SKM-1 (cell line): ENCODE measurements at regions not wholly inside any gene's neighbourhood (a gene's known extent, or its start where the extent isn't known, plus 50 kb on each side); places are given as distances from the start of the nearest gene placed in this dataset.

ENCODE experiments used
- DNase-seq: peaks from one replicate; lab custom pipeline; 2025; ENCODE audit not compliant: unreplicated experiment; lab: John Stamatoyannopoulos, UW

DNA sequence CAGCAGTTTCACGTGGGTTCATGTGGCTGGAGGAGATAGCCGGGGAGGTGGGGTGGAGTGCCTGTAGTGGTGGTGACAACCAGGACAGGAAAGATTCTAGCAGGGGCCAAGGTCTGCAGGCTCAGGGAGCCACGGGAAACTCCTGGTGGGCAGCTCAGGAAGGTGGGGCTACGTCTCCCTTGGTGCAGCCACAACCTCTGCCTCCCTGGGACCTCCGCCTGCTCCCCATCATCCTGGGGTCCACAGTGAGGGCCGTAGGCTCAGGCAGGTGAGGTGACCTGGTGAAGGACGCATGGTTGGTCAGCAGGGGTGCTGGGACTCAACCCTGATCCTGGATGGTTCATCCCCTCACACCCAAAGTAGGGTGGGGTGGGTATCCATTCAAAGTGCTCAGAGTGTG lies 524.1 kb downstream of the TBC1D22A start:
- no peak for DNase-seq

DNA sequence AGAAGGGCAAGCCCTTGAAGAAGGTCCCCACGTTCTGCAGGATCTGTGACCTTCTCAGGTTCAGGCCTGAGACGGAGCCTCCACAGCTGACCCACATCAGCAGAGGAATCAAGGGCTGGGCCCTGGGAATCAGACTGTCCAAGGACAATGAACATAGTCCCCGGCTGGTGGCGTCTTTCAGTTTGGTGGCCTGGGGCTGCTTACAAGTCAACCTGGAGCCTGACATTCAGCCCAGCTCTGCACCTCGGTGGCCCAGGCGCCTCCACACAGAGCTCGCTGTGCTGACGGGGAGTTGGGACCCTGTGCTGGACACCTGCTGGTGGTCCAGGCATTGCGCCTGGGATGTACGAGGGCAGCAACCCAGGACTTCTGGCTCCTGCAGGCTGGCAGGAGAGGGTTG lies 523.5 kb downstream of the TBC1D22A start:
- no peak for DNase-seq

DNA sequence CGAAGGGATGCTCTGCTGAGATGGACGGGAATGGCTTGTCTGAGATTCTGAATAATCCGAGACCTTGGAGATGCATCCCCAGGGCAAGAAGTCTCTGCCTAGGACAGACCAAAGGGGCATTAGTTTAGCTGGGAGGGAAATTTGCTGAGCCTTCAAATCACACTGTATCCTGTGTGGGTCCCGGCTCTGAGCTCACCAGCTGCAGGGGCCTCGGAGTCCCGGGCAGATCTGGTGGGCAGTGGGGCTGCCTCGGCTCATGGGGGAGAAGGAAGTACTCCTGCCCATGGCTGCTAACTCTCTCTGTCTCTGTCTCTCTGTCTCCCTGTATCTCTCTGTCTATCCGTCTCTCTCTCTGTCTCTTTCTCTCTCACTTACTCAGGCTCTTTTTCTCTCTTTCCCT lies 522.4 kb downstream of the TBC1D22A start:
- no peak for DNase-seq

DNA sequence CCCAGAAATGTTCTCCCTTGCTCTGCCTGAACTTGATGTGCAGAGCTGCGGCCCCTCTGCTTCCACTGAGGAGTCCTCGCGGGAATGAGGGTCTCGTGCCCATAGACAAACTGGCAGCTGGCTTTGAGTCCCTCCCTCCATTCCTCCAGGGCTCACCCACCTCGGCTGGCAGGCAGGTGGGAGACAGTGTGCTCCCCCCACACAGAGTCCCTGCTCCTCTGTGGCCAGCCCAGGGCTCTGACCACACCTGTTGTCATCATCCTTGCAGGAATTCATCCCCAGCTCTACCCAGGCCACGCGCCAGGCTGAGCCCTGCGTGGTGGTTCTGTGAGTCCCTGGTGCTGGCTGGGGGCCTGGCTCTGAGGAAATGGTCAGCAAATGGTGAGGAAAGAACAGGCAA lies 521.9 kb downstream of the TBC1D22A start:
- no peak for DNase-seq

DNA sequence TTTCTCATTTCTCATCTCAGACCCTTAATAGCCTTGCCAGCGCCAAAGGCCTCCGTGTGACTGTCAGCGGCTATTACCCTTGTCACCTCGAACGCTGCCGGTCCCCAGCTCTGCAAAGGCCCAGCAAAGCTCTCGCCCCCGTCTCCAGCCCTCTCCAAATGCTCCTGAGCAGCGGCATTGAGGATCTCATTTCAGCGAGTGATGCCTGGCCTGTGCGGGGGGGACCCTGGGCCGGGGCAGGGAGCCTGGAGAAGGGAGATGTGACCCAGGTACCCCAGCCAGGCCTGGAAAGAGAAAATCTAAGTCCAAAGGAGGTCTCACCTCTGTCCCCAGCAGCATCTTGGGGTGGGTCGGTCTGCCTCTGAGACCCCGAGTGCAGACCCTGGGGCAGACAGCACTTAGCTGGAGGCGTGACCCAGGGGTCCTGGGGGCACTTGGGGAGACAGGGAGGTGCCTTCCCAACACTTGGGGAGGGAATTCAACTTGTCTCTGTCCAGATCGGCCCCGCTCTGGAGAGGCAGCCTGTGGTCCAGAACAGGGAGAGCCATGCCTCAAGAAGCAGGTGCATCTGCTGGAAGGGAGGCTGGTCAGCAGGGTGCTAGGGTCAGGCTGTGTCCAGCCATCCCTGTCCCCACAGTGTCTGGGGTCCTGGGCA lies 521.3 kb downstream of the TBC1D22A start:
- no peak for DNase-seq

DNA sequence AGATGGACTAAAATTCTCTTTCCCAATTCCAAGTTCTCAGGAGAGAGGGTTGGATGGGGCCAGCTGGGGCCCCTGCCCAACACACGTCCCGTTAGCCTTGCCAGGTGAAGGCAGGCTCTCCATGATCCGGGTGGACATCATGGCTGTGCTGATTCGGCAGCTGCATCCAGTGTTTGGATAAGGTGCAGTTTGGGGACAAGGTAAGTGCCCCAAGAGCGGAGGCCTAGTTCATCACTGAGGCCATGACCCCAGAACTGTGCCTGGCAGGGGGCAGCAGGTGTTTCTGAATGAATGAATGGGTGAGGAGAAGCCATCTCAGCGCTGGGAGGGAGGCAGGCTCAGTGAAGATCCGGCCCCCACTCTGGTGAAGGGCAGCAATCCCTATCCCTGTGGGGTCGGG lies 520.4 kb downstream of the TBC1D22A start:
- no peak for DNase-seq

DNA sequence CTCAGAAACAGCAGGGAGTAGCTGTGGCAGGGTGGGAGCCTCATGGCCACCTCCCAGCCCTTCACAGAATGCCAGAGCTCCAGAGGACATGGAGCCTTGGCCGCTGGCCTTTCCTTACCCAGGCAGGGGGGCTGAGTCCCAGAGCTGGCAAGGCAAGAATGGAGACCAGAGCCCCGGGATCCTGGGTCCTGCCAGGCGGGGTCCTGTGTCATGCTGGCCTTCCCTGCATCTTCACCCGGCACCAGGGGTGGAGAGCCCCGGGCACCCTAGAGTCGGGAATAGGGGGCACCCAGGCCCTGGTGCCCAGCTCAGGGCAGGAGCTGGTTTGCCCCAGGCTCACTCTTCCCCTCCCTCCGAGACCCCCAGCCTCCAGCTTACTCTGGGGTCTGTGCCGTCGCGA lies 519.9 kb downstream of the TBC1D22A start:
- no peak for DNase-seq

DNA sequence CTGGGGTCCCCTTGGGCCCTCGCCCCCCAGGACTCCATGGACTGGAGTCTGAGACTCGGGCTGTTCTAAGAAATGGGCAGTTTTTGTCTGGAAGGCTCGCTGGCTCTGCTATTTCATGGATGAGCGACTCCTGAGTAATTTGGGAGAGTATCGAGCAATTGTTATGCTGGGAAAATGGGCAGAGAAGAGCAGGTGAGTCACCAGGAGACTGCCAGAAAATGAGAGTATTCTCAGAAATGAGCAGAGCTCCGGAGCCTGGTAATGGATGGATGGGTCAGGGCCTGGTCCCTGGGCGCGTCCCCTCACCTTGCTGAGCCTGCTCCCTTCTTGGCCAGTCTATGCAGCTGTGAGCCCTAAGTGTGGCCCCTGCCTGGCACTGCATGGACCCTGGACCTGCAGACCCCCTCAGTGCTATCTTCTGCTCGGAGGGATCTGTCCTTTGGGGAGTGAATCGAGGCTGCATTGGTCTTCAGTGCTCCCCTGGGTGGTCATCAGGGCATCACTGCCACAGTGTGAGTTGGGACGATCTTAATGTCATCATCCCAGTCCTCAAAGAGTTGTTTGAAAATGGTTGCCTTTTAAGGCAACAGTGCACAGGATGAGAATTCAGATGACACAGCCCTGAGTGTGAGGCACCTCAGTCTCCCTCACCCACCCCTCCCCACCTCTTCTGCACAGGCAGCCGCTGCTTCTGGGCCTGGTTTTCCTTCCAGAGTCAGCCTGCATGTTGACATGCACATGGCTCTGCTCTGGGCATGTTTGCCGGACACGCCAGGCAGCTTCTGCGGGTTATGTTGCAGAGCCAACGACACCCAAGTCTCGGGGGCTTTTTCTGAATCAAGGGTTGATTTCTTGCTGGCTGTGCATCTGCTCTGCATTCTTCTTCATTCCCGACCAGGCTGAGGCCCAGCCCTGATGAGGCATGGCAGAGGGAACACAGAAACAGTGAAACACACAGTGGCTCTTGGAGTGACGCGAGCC lies 519.0 kb downstream of the TBC1D22A start:
- DNase-seq, result no peak

DNA sequence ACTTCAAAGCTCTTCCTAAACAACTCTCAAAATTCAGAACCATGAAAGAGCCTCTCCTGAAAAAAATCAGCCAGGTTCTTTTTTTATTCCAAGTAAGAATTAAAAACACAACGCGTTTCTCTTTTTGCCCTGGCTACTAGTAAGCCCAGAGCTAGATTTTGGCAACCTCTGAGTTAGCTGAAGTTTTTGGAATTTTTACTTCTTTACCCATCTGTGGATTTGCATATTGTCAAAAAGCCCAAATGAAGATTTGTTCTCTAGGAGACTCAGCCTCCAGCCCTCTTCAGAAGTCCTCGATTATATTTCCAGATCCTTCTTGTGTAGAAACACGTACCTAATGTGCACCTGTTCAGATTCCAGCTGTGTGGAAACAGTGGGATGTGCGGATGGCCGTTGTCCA lies 517.9 kb downstream of the TBC1D22A start:
- DNase-seq, result no peak

DNA sequence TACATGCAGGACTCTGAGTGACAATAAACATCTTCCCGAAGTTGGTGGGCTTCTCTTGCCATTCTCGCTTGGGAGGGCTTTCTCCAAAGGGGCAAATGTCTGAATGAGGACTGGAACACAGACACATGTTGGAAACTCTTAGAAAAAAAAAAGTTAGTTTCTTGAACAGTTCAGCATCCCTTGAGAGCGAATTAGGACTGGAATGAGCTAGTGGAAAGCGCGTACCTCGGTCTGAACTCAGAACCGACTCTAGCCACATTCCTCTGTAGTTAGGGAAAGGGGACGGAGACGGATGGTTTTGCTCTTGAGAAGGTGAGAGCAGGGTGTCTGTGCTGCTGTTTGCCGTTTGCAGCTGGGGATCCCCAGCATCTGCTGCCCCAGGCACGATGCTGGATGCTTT lies 517.3 kb downstream of the TBC1D22A start:
- DNase-seq, result no peak

DNA sequence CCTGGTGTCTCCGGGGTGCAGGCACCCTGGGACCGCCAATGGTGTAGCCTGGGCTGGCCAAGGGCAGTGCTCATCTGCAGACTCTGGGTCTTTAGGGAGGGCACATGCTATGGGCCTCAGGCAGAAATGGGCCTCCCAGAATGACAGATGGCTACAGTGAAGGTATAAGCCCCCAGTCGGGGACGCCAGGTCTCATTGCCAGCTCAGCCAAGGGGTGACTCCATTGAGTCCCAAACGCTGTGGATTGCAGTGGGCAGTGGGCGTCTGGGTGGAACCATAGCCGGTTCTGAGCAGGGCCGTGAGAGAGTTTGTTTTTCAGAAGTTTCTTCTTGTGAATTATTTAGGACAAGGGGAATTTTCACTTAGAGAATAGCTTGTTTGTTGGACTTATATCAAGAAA lies 516.9 kb downstream of the TBC1D22A start:
- no peak for DNase-seq

DNA sequence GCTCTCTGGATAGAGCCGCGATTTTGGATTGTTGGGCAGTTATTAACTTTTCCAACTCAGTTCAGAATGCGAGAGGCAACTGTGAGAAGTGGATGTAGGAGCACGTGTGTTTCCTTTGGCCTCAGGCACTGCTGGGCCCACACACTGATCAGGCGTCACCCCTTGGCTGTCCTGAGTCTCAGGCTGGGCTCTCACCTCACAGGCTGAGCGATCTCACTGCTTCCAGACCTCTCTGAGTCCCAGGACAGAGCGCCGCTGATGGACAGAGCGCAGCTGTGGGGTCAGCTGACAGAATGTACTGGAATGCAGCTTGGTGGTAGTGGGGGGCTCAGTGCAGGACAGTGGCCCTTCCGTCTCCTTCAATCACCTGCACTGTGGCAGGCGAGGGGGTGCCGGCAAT lies 516.2 kb downstream of the TBC1D22A start:
- DNase-seq, result no peak

DNA sequence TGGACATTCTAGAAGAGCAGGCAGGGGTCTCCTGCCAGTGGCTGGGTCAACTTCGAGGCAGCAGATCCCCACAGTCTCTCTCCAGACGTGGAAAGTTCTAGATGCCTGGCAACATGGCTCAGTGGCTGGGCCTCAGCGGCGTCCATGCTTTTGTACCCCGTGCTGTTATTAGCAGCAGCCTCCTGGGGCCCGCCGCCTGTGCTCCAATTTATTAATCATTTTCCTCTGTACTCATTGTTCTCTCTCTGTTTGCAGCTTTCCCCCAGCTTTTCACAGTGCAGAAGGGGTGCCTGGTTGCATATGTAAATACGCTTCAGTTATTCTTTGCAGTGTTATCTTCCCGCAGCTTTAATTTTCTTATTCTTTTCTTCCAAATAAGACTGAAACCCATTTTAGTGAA lies 515.1 kb downstream of the TBC1D22A start:
- DNase-seq, result no peak

DNA sequence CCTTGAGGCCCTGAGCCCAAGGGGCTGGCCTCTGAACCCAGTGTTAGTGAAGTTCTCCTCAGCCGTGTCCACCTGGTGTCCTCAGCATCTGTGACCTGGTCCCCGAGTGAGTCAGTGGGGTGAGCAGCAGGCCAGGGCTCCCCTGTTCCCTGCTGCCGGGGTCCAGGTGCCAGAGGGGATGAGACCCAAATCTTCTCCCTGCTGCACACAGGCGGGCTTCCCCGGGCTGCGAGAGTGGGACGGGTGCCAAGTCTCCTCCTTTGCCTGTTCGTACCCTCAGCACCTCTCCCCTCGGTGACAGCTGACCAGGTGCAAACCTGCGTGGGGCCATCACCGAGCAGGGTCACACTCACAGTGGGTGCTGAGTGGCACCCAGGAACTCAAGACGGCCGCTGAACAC lies 514.5 kb downstream of the TBC1D22A start:
- DNase-seq, result no peak

DNA sequence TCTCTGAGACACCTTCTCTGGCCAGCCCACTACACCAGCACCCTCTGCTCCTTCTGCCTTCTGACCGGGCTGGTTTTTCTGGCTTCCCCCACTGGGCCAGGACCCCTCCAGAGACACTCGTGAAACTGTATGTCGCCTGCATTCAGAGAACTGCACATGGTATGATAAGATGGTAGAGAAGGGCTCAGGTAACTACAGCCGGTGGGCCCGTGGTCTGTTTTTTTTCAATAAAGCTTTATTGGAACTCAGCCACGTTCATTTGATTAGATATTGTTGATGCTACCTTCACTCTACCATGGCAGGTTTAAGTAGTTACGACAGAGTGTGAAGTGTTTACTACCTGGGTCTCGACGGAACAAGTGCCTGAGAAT lies 514.0 kb downstream of the TBC1D22A start:
- DNase-seq, result no peak

DNA sequence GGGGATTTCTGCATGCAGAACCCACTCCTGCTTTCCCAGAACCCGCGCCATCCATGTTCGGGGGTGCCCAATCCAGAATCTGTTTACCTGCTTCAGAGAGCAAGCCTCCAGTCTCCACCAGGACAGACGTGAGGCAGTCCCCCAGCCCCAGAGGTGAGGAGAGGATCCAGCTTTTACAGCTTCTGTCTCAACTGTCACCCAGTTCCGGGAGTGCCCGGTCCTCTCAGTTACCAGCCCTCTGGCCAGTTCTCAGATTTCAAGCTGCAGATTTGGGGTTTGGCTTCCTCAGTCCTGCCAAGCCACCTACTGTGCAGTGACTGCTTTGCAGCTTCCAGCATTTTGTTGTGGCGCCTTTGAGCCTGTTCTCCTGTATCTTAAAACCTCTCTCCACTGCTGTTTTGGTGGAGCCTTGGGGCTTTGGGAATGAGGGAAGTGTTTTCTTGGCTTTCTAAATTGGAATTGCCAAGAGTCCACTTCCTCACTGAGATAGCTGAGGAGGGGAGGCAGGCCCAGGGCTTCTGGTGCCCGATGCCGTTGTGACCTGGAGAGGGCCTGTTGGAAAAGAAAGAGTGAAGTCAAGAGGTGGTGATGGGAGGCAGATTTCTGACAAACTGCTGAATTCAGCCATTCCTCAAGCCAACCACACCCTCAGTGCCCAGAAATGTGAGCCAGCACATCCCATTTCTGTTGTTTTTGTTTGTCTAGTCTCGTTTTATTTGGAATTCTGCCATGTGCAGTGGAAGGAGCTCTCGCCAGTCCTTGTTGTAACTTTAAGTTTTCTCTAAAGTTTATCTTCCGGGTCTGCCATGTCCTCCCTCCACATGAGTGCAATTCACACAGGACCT lies 513.4 kb downstream of the TBC1D22A start:
- DNase-seq, result no peak

DNA sequence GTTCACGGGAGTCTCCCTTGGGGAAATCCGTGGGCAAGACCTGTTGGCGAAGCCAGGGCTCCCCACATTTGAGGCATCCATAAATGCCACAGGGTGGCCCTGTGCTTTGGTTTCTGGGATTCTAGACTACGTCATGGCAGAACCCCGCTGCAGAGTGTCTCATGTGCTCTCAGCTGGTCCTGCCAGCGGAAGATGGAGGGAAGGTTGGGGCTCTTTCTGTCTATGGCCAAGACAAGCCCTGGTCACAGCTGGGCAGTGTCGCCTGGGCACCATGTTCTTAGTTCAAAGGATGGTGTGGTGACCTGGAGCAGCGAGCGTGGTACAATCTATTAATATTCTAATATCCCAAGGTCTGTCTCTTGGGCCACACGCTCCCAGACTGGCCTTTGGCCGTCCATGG lies 511.7 kb downstream of the TBC1D22A start:
- no peak for DNase-seq

DNA sequence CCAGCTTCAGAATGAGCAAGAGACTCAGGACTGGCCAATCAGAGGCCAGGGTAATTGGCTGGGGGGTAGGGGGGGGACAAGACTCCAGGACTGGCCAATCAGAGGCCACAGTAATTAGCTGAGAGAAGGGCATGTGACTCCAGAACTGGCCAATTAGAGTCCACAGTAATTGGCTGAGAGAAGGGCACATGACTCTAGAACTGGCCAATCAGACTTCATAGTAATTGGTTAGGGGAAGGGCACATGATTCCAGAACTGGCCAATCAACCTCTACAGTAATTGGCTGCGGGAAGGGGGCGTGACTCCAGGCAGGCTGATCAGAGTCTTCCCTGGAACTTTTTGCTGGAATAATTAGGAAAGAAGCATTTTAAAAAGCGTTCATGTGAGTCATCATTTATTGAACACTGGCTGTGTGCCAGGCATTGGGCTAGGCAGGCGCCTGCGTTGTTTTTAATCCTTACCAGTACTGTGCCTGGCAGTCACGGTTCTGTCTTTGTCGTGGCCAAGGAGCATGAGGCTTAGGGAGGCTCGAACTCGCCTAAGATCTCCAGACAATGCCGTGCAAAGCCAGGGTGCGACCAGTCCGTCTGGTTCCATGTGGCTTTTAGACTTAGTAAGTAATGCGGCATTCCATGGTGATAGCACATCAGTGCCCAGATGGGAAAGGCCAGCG lies 508.1 kb downstream of the TBC1D22A start:
- DNase-seq, result no peak

DNA sequence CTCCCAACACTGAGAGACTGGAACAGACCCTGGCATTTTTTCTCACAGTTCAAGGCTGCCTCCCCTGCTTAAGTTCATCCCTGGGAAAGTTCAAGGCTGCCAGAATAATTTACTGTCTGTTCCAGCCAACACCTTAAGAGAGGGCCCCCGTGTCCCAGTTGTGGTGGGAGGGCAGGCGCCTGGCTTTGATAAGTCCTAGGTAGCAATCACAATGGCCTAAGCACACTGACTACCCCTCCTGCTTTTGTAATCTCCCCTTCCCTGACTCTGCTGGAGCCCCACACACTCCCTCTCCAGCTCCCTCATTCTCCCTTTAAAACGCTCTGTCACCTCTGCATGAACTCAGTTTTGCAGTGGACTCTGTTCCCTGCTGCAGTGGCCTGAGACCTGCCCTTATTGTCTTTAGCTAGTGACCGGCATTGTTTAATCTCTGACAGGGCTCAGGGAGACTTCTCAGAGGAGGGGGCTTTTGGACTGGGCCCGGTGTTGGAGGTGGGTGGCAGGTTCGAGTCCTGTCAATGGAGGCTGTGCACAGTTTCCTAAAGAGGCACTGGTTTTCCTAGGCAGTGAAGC lies 507.2 kb downstream of the TBC1D22A start:
- DNase-seq, result no peak

DNA sequence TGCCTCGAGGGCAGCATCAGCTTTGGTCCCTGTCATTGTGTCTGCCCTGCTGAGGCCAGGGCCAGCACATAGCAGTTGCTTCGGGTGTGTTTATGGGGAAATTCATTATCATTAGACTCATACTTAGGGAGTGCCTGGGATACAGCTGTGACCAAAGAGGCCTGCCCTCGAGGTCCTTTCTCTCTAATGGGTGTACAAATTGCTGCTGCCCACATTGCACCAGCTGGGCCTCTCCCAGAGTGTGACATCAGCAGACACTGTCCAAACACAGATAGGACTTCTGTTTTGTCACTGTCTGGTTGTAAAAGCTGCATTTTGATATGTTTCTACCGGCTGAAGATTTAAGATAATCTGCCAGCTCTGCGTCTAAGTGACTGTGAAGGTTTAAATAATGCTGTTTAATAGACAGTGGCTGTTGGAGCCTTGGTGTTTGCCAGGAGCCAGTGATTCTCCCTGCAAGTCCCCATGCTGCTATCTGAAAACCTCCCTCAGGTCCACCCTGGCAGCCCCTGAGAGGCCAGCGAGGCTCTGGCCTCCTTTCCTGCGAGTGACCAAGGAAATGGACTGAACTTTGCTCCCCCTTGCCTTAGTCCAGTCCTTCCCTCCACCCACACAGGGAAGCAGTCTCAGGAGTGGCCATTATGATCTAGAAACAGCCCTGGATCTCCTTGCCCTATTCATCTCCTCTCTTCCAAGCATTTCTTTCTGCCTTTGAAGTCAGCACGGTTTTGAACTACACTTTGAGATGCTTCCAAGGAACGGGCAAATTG lies 505.2 kb downstream of the TBC1D22A start:
- DNase-seq, result no peak
